SK-N-SH (cell line): ENCODE measurements at regions not wholly inside any gene's neighbourhood (a gene's known extent, or its start where the extent isn't known, plus 50 kb on each side); places are given as distances from the start of the nearest gene placed in this dataset.

Source experiments
- CTCF ChIA-PET: fragments of 300-600, 350-600 bp; formaldehyde crosslinking; extraction: SDS; loops from one replicate; lab custom pipeline; 2021; lab: Yijun Ruan, JAX
- POLR2A ChIA-PET: fragments of 350-600 bp; sonication (Branson Sonifier 250); formaldehyde crosslinking; extraction: SDS; loops from one replicate; lab custom pipeline; 2020; ENCODE audit warnings: antibody characterized with exemption, inconsistent platforms; lab: Yijun Ruan, JAX
- DNase-seq: peaks from one replicate; pipeline ENCODE4 v3.0.0; 2012
- H2AFZ ChIP-seq: fragments of 200-600 bp; sonication (generic); 2 replicates; pipeline ENCODE4 v1.8.1; 2016; ENCODE audit warnings: antibody characterized with exemption, mild to moderate bottlenecking, low read depth
- H3F3A ChIP-seq: fragments of 200-600 bp; sonication (generic); replicated peaks from 2 replicates; pipeline ENCODE3; 2016; ENCODE audit warnings: antibody characterized with exemption, mild to moderate bottlenecking; ENCODE audit not compliant: insufficient read depth
- H3K27ac ChIP-seq, 2 experiments: fragments of 200-500 bp in 1 of 2; fragments of 200-600 bp in 1 of 2; sonication (Bioruptor generic) in 1 of 2; sonication (generic), shearing (Covaris generic) in 1 of 2; 2 replicates each; pipeline versions ENCODE4 v1.5.1 to v1.6.1; 2014 to 2016; ENCODE audit warnings: low read depth in 2 of 2, inconsistent platforms in 1 of 2, low read length in 1 of 2, mild to moderate bottlenecking in 1 of 2, mixed read lengths in 1 of 2
- H3K27me3 ChIP-seq: fragments of 200-600 bp; sonication (generic), shearing (Covaris generic); 2 replicates; pipeline ENCODE4 v1.6.1; 2016; ENCODE audit warnings: mixed run types; ENCODE audit not compliant: insufficient read depth
- H3K36me3 ChIP-seq, 2 experiments: fragments of 200-500 bp in 1 of 2; fragments of 200-600 bp in 1 of 2; sonication (Bioruptor generic) in 1 of 2; sonication (generic) in 1 of 2; replicated peaks in 1 of 2; 2 replicates each; pipeline versions ENCODE3 to v1.5.1; 2014 to 2016; ENCODE audit warnings: low read length in 1 of 2, mild to moderate bottlenecking in 1 of 2; ENCODE audit not compliant: insufficient read depth in 2 of 2, control insufficient read depth in 1 of 2
- H3K4me1 ChIP-seq, 2 experiments: fragments of 200-500 bp in 1 of 2; fragments of 200-600 bp in 1 of 2; sonication (Bioruptor generic) in 1 of 2; sonication (generic), shearing (Covaris generic) in 1 of 2; 2 replicates each; pipeline versions ENCODE4 v1.5.1 to v1.6.1; 2014 to 2016; ENCODE audit warnings: low read depth in 1 of 2, low read length in 1 of 2, mixed run types in 1 of 2; ENCODE audit not compliant: insufficient read depth in 2 of 2, control insufficient read depth in 1 of 2
- H3K4me2 ChIP-seq: fragments of 200-600 bp; sonication (generic), shearing (Covaris generic); 2 replicates; pipeline ENCODE4 v1.6.1; 2017; ENCODE audit warnings: mixed run types
- H3K4me3 ChIP-seq, 2 experiments: fragments of 200-500 bp in 1 of 2; fragments of 200-600 bp in 1 of 2; sonication (Bioruptor generic) in 1 of 2; sonication (generic), shearing (Covaris generic) in 1 of 2; 2 replicates each; pipeline versions ENCODE4 v1.5.1 to v1.8.1; 2014 to 2016; ENCODE audit warnings: low read depth in 2 of 2, inconsistent platforms in 1 of 2, low read length in 1 of 2, mild to moderate bottlenecking in 1 of 2, mixed read lengths in 1 of 2, moderate library complexity in 1 of 2
- H3K79me2 ChIP-seq: fragments of 200-600 bp; sonication (generic); 2 replicates; pipeline ENCODE4 v1.8.1; 2017; ENCODE audit warnings: mild to moderate bottlenecking; ENCODE audit not compliant: insufficient read depth
- H3K9ac ChIP-seq: fragments of 200-600 bp; sonication (generic); 2 replicates; pipeline ENCODE4 v1.6.1; 2017; ENCODE audit warnings: mixed run types
- H3K9me2 ChIP-seq: fragments of 200-600 bp; sonication (generic); 2 replicates; pipeline ENCODE4 v1.6.1; 2017; ENCODE audit warnings: mixed run types
- H3K9me3 ChIP-seq: fragments of 200-600 bp; sonication (generic); 2 replicates; pipeline ENCODE4 v1.6.1; 2017; ENCODE audit warnings: mixed run types, mild to moderate bottlenecking, moderate library complexity
- H4K20me1 ChIP-seq: fragments of 200-600 bp; sonication (generic); 2 replicates; pipeline ENCODE4 v1.6.1; 2017; ENCODE audit warnings: mild to moderate bottlenecking, mixed run types; ENCODE audit not compliant: insufficient read depth
- CHD2 ChIP-seq: fragments of 150-350 bp; IDR thresholded peaks from 2 replicates; pipeline ENCODE4 v1.6.1; 2018; ENCODE audit warnings: low read length; ENCODE audit not compliant: partially characterized antibody
- FOSL2 ChIP-seq: IDR thresholded peaks from 2 replicates; pipeline ENCODE4 v1.4.0; 2012; ENCODE audit warnings: low read depth, mild to moderate bottlenecking, moderate library complexity, borderline replicate concordance
- GATA2 ChIP-seq: sonication (generic); formaldehyde crosslinking; IDR thresholded peaks from 2 replicates; pipeline ENCODE4 v1.5.0; 2020; ENCODE audit warnings: mild to moderate bottlenecking, missing genetic modification reagents
- JUND ChIP-seq: IDR thresholded peaks from 2 replicates; pipeline ENCODE4 v1.4.0; 2012
- MAX ChIP-seq: IDR thresholded peaks from 2 replicates; pipeline ENCODE4 v1.4.0; 2012; ENCODE audit warnings: low read depth
- MEF2A ChIP-seq: IDR thresholded peaks from 2 replicates; pipeline ENCODE4 v1.4.0; 2012; ENCODE audit warnings: low read depth, borderline replicate concordance
- NFIC ChIP-seq: IDR thresholded peaks from 2 replicates; pipeline ENCODE4 v1.4.0; 2012; ENCODE audit warnings: borderline replicate concordance
- NRF1 ChIP-seq: IDR thresholded peaks from 2 replicates; pipeline ENCODE4 v1.6.1; 2012; ENCODE audit warnings: low read depth, mild to moderate bottlenecking, low read length
- RFX5 ChIP-seq: IDR thresholded peaks from 2 replicates; pipeline ENCODE4 v1.6.1; 2012; ENCODE audit warnings: mild to moderate bottlenecking, improper control_type of control experiment, low read length
- SMC3 ChIP-seq: IDR thresholded peaks from 2 replicates; pipeline ENCODE4 v1.6.1; 2012; ENCODE audit warnings: low read depth, low read length, improper control_type of control experiment
- TCF12 ChIP-seq: IDR thresholded peaks from 2 replicates; pipeline ENCODE4 v1.4.0; 2012
- WGBS: methylation state at CpG from one replicate; pipeline ENCODE4 v1.1.6; 2017; ENCODE audit warnings: low lambda C conversion rate; 5-methylcytosine and 5-hydroxymethylcytosine counted together
- TF ChIP-seq, protein P1 (sequence below): IDR thresholded peaks from 2 replicates; pipeline ENCODE4 v1.4.0; 2012; ENCODE audit warnings: low read depth, borderline replicate concordance
- TF ChIP-seq, protein P2 (sequence below): fragments of 150-350 bp; IDR thresholded peaks from 2 replicates; pipeline ENCODE4 v1.6.1; 2016; ENCODE audit warnings: mild to moderate bottlenecking, low read depth, low read length

DNA sequence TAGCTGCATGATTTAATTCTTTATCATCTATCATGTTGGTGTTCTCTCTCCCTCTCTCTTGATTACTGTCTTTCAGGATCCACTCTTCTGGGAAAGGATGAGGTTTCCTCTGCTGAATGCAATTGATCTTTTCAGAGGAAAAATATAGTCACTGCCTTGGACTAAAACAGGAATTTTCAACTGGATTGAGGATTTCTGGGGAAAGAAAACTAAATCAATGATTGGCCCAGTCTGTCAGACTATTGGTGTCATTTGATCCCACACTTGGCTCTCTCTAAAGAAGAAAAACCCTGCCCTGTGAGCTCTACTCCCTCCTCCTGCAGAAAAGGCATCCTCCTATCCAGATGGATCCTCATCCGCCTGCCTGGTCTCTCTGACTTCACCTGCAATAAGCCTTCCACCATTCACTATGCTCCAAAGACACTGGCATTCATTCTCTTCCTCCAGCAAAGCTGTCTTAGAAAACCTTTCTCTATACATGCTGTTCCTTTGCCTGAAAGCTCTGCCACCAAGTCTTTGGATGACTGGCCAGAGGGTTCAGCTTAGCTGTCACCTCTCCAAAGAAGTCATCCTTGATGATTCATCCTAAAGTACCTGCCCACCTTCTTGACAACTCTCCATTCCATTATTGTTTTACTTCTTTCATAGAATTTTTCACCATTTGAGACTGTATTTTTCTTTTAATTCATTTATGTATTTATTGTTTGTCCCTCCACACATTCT lies 127.7 kb upstream of the CAND1 start:
- no peaks in the 10 kb centered on the region for H4K20me1 ChIP-seq

DNA sequence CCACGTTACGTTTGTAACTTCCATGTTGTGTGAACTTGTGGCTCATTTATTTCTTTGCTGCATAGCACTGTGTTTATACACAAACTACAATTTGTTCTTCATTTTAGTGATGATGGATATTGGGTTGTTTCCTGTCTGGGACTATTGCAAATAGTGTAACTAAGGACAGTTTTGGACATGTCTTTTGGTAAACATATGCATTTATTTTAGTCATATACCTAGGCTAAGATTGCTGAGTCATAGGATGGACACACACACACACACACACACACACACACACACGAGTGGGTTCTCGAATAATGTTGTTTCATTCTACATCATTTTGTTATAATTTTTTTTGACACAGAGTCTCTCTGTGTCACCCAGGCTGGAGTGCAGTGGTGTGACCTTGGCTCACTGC lies 123.5 kb upstream of the CAND1 start:
- no peak overlapping the region for H3K9ac ChIP-seq
- H3F3A ChIP-seq = no peaks in the 10 kb centered on the region
- POLR2A ChIA-PET = no interaction called here
- H2AFZ ChIP-seq = no peak overlapping the region
- H4K20me1 ChIP-seq = no peaks in the 10 kb centered on the region
- TF ChIP-seq JUND = no peak
- no peak for TF ChIP-seq FOSL2
- no peak for TF ChIP-seq NRF1
- no peak for TF ChIP-seq MAX
- TF ChIP-seq CHD2 = no peak
- H3K27me3 ChIP-seq = no peaks in the 10 kb centered on the region
- H3K4me1 ChIP-seq = no peaks in the 10 kb centered on the region
- H3K36me3 ChIP-seq = no peaks in the 10 kb centered on the region
- CTCF ChIA-PET = no interaction called here
- no peaks in the 10 kb centered on the region for H3K79me2 ChIP-seq
- H3K4me3 ChIP-seq = no peak overlapping the region
- DNase-seq = no peak
- H3K9me2 ChIP-seq = no peaks in the 10 kb centered on the region
- H3K9me3 ChIP-seq = no peaks in the 10 kb centered on the region
- 12% methylated on average over 4 of the region's 4 CpGs for WGBS
- no peak overlapping the region for H3K4me2 ChIP-seq
- no peak overlapping the region for H3K27ac ChIP-seq

More for the DNA sequence above, 127.7 kb upstream of the CAND1 start:
- no peaks in the 10 kb centered on the region for H3K9me3 ChIP-seq
- no peak overlapping the region for H3K9ac ChIP-seq
- CTCF ChIA-PET = interaction anchor here (1.2 to 2.3 kb wide), 3 partner anchors 10 to 14 kb away, joined by 4 to 5 read pairs (median 5); no protein-coding TSS in a partner anchor
- no peak for DNase-seq
- no peaks in the 10 kb centered on the region for H3K9me2 ChIP-seq
- 5% methylated on average over 1 of the region's 1 CpG for WGBS
- H3K4me2 ChIP-seq = no peak overlapping the region
- no peaks in the 10 kb centered on the region for H3K27me3 ChIP-seq
- no peak overlapping the region for H3K4me3 ChIP-seq
- no peak for TF ChIP-seq MAX
- TF ChIP-seq, all 33 proteins: peak for 0
- Histone ChIP-seq H2AFZ (no peak overlapping the region), H3K79me2 (no peaks in the 10 kb centered on the region), H3F3A (no peaks in the 10 kb centered on the region), H3K4me1 (no peaks in the 10 kb centered on the region), H3K27ac (no peak overlapping the region), H3K36me3 (no peaks in the 10 kb centered on the region)
- POLR2A ChIA-PET = no interaction called here

- H3K4me3 ChIP-seq = no peak overlapping the region
- DNase-seq = no peak
- POLR2A ChIA-PET = no interaction called here
- no peaks in the 10 kb centered on the region for H3K9me2 ChIP-seq
- H3K27me3 ChIP-seq = no peaks in the 10 kb centered on the region
- H3K4me2 ChIP-seq = no peak overlapping the region
- no peak overlapping the region for H3K27ac ChIP-seq
- H2AFZ ChIP-seq = no peak overlapping the region
- H3F3A ChIP-seq = no peaks in the 10 kb centered on the region
- WGBS = 0% methylated on average over 1 of the region's 1 CpG
- H3K4me1 ChIP-seq = no peaks in the 10 kb centered on the region
- no peaks in the 10 kb centered on the region for H3K9me3 ChIP-seq
- H3K36me3 ChIP-seq = no peaks in the 10 kb centered on the region
- TF ChIP-seq FOSL2 = no peak
- no peaks in the 10 kb centered on the region for H4K20me1 ChIP-seq
- CTCF ChIA-PET = no interaction called here
- H3K9ac ChIP-seq = no peak overlapping the region
- H3K79me2 ChIP-seq = no peaks in the 10 kb centered on the region
These were observed 122.1 kb upstream of the CAND1 start for GRCh38 chr12:67147030-67147429.

- Histone ChIP-seq H3K9me2 (no peaks in the 10 kb centered on the region), H3K4me2 (no peak overlapping the region), H3K27ac (no peak overlapping the region), H2AFZ (no peak overlapping the region), H3K9me3 (no peaks in the 10 kb centered on the region), H4K20me1 (no peaks in the 10 kb centered on the region), H3K79me2 (no peaks in the 10 kb centered on the region), H3K4me1 (no peaks in the 10 kb centered on the region), H3K36me3 (no peaks in the 10 kb centered on the region), H3K9ac (no peak overlapping the region), H3K4me3 (no peak overlapping the region), H3F3A (no peaks in the 10 kb centered on the region), H3K27me3 (no peaks in the 10 kb centered on the region)
- DNase-seq = no peak
- POLR2A ChIA-PET = no interaction called here
- CTCF ChIA-PET = no interaction called here
- no peak for TF ChIP-seq SMC3
- TF ChIP-seq FOSL2 = no peak
- no peak for TF ChIP-seq MEF2A
- TF ChIP-seq TCF12 = no peak
- TF ChIP-seq, protein P1, sequence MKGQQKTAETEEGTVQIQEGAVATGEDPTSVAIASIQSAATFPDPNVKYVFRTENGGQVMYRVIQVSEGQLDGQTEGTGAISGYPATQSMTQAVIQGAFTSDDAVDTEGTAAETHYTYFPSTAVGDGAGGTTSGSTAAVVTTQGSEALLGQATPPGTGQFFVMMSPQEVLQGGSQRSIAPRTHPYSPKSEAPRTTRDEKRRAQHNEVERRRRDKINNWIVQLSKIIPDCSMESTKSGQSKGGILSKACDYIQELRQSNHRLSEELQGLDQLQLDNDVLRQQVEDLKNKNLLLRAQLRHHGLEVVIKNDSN = no peak
- TF ChIP-seq NFIC = no peak
- no peak for TF ChIP-seq RFX5
- TF ChIP-seq GATA2 (CRISPR knock-in tag) = no peak
- TF ChIP-seq, protein P2, sequence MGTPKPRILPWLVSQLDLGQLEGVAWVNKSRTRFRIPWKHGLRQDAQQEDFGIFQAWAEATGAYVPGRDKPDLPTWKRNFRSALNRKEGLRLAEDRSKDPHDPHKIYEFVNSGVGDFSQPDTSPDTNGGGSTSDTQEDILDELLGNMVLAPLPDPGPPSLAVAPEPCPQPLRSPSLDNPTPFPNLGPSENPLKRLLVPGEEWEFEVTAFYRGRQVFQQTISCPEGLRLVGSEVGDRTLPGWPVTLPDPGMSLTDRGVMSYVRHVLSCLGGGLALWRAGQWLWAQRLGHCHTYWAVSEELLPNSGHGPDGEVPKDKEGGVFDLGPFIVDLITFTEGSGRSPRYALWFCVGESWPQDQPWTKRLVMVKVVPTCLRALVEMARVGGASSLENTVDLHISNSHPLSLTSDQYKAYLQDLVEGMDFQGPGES = no peak
These were observed 121.7 kb upstream of the CAND1 start for GRCh38 chr12:67147447-67147846.
